Islet of Langerhans (tissue), 1 donor: ENCODE measurements at regions not wholly inside any gene's neighbourhood (a gene's known extent, or its start where the extent isn't known, plus 50 kb on each side); places are given as distances from the start of the nearest gene placed in this dataset.
"Not testable (repeated sequence)": the region's sequence is repeated elsewhere in the genome, so short reads cannot be mapped to it uniquely, and the experiment has no call there.

Experiments used
- FAIRE-seq: peaks from one replicate; lab custom pipeline; 2011; peaks lifted over from hg19 to GRCh38; lab: Jason Lieb, UNC

- no peak for FAIRE-seq
Measured at GRCh38 chr4:137468836-137469235, 63.5 kb downstream of the PCDH18 start.

- no peak for FAIRE-seq
Measured at GRCh38 chr4:137467537-137467936, 64.8 kb downstream of the PCDH18 start.

- no peak for FAIRE-seq
Measured at GRCh38 chr4:137463377-137464003, 68.8 kb downstream of the PCDH18 start.

GRCh38 chr4:137455647-137456321, 76.5 kb downstream of the PCDH18 start:
- FAIRE-seq = no peak

GRCh38 chr4:137454767-137455166, 77.5 kb downstream of the PCDH18 start:
- no peak for FAIRE-seq

- no peak for FAIRE-seq
Measured at GRCh38 chr4:137452799-137453198, 79.5 kb downstream of the PCDH18 start.

- FAIRE-seq = no peak
Measured at GRCh38 chr4:137451172-137451825, 81.0 kb downstream of the PCDH18 start.

- no peak for FAIRE-seq
Measured at GRCh38 chr4:137448402-137448801, 83.9 kb downstream of the PCDH18 start.

GRCh38 chr4:137446071-137446470, 86.2 kb downstream of the PCDH18 start:
- no peak for FAIRE-seq

GRCh38 chr4:137443031-137443800, 89.1 kb downstream of the PCDH18 start:
- FAIRE-seq = no peak

- FAIRE-seq = no peak
Measured at GRCh38 chr4:137432446-137433311, 99.6 kb downstream of the PCDH18 start.

GRCh38 chr4:137430171-137430570, 102.1 kb downstream of the PCDH18 start:
- FAIRE-seq = no peak

GRCh38 chr4:137427411-137427810, 104.9 kb downstream of the PCDH18 start:
- no peak for FAIRE-seq

GRCh38 chr4:137425281-137425680, 107.0 kb downstream of the PCDH18 start:
- no peak for FAIRE-seq

GRCh38 chr4:137422666-137423065, 109.6 kb downstream of the PCDH18 start:
- no peak for FAIRE-seq

- FAIRE-seq = no peak
Measured at GRCh38 chr4:137421796-137422195, 110.5 kb downstream of the PCDH18 start.

- no peak for FAIRE-seq
Measured at GRCh38 chr4:137420901-137421396, 111.3 kb downstream of the PCDH18 start.

GRCh38 chr4:137417676-137418075, 114.6 kb downstream of the PCDH18 start:
- no peak for FAIRE-seq

- no peak for FAIRE-seq
Measured at GRCh38 chr4:137414802-137415201, 117.5 kb downstream of the PCDH18 start.

- no peak for FAIRE-seq
Measured at GRCh38 chr4:137408527-137409177, 123.6 kb downstream of the PCDH18 start.

GRCh38 chr4:137405833-137406232, 126.5 kb downstream of the PCDH18 start:
- not testable (repeated sequence) for FAIRE-seq
